Vagina (tissue), 2 donors: ENCODE measurements at regions not wholly inside any gene's neighbourhood (a gene's known extent, or its start where the extent isn't known, plus 50 kb on each side); places are given as distances from the start of the nearest gene placed in this dataset.

Experiments
- POLR2A ChIP-seq, 2 donors: fragments of 450-650 bp; IDR thresholded peaks; one replicate each; pipeline ENCODE4 v1.6.1; 2017; ENCODE audit warnings: antibody characterized with exemption in 2 of 2, mild to moderate bottlenecking in 2 of 2, moderate library complexity in 2 of 2
- TF ChIP-seq, protein P1 (sequence below), 3 experiments: fragments of 450-650 bp in 2 of 3; fragments of 200-600 bp in 1 of 3; sonication (generic) in 1 of 3; IDR thresholded peaks; one replicate each; pipeline ENCODE4 v1.5.1; 2017 to 2019; ENCODE audit warnings: antibody characterized with exemption in 3 of 3, mild to moderate bottlenecking in 2 of 3, moderate library complexity in 2 of 3

DNA sequence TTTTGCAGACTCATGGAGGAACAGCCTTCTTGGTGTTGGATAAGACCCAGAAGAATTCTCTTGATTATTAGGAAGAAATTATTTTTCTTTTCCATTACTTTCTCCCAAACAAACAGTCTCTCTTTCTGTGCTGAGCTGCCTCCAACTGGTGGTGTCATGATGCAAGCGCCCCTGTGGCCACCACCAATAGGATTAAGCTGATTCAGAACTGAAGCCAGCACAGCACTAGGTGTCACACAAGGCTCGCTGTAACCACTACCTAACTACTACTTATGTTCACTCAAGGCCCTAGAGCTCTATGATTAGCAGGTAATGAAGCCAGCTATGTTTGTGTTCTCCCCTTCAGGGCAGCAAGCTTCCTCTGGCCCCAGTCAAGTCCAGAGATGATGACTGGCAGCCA is 123.4 kb downstream of the HTR1B start:
- TF ChIP-seq, protein P1, sequence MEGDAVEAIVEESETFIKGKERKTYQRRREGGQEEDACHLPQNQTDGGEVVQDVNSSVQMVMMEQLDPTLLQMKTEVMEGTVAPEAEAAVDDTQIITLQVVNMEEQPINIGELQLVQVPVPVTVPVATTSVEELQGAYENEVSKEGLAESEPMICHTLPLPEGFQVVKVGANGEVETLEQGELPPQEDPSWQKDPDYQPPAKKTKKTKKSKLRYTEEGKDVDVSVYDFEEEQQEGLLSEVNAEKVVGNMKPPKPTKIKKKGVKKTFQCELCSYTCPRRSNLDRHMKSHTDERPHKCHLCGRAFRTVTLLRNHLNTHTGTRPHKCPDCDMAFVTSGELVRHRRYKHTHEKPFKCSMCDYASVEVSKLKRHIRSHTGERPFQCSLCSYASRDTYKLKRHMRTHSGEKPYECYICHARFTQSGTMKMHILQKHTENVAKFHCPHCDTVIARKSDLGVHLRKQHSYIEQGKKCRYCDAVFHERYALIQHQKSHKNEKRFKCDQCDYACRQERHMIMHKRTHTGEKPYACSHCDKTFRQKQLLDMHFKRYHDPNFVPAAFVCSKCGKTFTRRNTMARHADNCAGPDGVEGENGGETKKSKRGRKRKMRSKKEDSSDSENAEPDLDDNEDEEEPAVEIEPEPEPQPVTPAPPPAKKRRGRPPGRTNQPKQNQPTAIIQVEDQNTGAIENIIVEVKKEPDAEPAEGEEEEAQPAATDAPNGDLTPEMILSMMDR (IDR thresholded peaks at IDR 0.05): no peak
- TF ChIP-seq POLR2A (IDR thresholded peaks at IDR 0.05): no peak
